Neural crest cell (in vitro differentiated cells): ENCODE measurements at regions not wholly inside any gene's neighbourhood (a gene's known extent, or its start where the extent isn't known, plus 50 kb on each side); places are given as distances from the start of the nearest gene placed in this dataset.
"Not testable (repeated sequence)": the region's sequence is repeated elsewhere in the genome, so short reads cannot be mapped to it uniquely, and the experiment has no call there.

ENCODE experiments used
- DNase-seq: peaks from one replicate; pipeline ENCODE4 v3.0.0; 2021; ENCODE audit warnings: low read depth, mixed read lengths, low spot score
- H3K27ac Mint-ChIP-seq: one replicate; pipeline ENCODE4 v1.8.0; 2021; ENCODE audit warnings: mild to moderate bottlenecking, mixed read lengths; ENCODE audit not compliant: unreplicated experiment
- H3K27me3 Mint-ChIP-seq: 2 replicates; pipeline ENCODE4 v1.8.0; 2021; ENCODE audit warnings: low read depth, mild to moderate bottlenecking, mixed read lengths
- H3K36me3 Mint-ChIP-seq: 2 replicates; pipeline ENCODE4 v1.8.0; 2021; ENCODE audit warnings: low read depth, mild to moderate bottlenecking, mixed read lengths
- H3K4me1 Mint-ChIP-seq: 2 replicates; pipeline ENCODE4 v1.8.0; 2021; ENCODE audit warnings: mixed read lengths
- H3K4me3 Mint-ChIP-seq: one replicate; pipeline ENCODE4 v1.8.0; 2021; ENCODE audit warnings: mild to moderate bottlenecking, mixed read lengths
- H3K9me3 Mint-ChIP-seq: 2 replicates; pipeline ENCODE4 v1.8.0; 2021; ENCODE audit warnings: mixed read lengths
- TF ChIP-seq, protein P1 (sequence below): fragments of 200-600 bp; sonication (generic); conservative IDR thresholded peaks from 2 replicates; pipeline ENCODE4 v1.5.0; 2021; ENCODE audit warnings: antibody characterized with exemption, mild to moderate bottlenecking

- not testable (repeated sequence) for H3K4me1 Mint-ChIP-seq, H3K36me3 Mint-ChIP-seq, H3K9me3 Mint-ChIP-seq, H3K27ac Mint-ChIP-seq, H3K27me3 Mint-ChIP-seq, DNase-seq, H3K4me3 Mint-ChIP-seq
- TF ChIP-seq, protein P1, sequence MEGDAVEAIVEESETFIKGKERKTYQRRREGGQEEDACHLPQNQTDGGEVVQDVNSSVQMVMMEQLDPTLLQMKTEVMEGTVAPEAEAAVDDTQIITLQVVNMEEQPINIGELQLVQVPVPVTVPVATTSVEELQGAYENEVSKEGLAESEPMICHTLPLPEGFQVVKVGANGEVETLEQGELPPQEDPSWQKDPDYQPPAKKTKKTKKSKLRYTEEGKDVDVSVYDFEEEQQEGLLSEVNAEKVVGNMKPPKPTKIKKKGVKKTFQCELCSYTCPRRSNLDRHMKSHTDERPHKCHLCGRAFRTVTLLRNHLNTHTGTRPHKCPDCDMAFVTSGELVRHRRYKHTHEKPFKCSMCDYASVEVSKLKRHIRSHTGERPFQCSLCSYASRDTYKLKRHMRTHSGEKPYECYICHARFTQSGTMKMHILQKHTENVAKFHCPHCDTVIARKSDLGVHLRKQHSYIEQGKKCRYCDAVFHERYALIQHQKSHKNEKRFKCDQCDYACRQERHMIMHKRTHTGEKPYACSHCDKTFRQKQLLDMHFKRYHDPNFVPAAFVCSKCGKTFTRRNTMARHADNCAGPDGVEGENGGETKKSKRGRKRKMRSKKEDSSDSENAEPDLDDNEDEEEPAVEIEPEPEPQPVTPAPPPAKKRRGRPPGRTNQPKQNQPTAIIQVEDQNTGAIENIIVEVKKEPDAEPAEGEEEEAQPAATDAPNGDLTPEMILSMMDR: peak; percentile 29
Observed at GRCh38 chr4:73671348-73671747, 51.1 kb upstream of the RASSF6 start.

GRCh38 chr4:73673286-73673685 lies 53.0 kb upstream of the RASSF6 start:
- H3K27ac Mint-ChIP-seq: no peak overlapping the region

DNA sequence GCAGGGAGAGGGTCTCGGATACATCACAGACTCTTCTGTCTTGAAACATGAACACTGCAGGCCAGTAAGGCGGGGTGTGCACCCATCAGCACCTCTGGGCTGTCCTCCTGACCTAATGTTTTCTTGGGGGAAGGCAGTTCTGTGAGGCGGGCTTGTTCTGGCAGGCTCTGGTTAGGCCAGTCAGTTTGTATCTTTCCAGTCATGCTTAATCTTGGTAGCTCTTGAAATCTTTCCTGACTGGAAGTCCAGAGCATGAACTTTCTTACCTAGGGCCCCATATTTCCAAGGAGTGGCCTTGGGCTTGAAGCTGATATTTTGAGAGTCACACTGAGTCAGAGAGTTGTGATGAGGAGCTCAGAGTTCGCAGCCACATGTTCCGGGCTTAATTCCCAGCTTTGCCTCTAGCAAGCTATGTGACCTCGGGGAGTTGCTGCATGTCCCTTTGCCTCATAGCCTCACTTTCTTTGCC lies 54.2 kb upstream of the RASSF6 start:
- H3K36me3 Mint-ChIP-seq: no peaks in the 10 kb centered on the region
- no peaks in the 10 kb centered on the region for H3K27me3 Mint-ChIP-seq
- H3K4me1 Mint-ChIP-seq: no peaks in the 10 kb centered on the region
- H3K9me3 Mint-ChIP-seq: no peaks in the 10 kb centered on the region
- TF ChIP-seq, protein P1: no peak
- H3K27ac Mint-ChIP-seq: no peak overlapping the region
- no peak for DNase-seq
- no peak overlapping the region for H3K4me3 Mint-ChIP-seq

More at GRCh38 chr4:73673286-73673685, 53.0 kb upstream of the RASSF6 start:
- TF ChIP-seq, protein P1: no peak
- Mint-ChIP-seq H3K27me3 (no peaks in the 10 kb centered on the region), H3K4me1 (no peaks in the 10 kb centered on the region), H3K4me3 (no peak overlapping the region), H3K9me3 (no peaks in the 10 kb centered on the region), H3K36me3 (no peaks in the 10 kb centered on the region)
- DNase-seq: no peak

- no peak overlapping the region for H3K27ac Mint-ChIP-seq
- no peaks in the 10 kb centered on the region for H3K36me3 Mint-ChIP-seq
- no peaks in the 10 kb centered on the region for H3K4me1 Mint-ChIP-seq
- H3K4me3 Mint-ChIP-seq: no peak overlapping the region
- H3K9me3 Mint-ChIP-seq: no peaks in the 10 kb centered on the region
- TF ChIP-seq, protein P1: no peak
- no peaks in the 10 kb centered on the region for H3K27me3 Mint-ChIP-seq
- DNase-seq: no peak
Observed at GRCh38 chr4:73675623-73676022, 55.4 kb upstream of the RASSF6 start.

DNA sequence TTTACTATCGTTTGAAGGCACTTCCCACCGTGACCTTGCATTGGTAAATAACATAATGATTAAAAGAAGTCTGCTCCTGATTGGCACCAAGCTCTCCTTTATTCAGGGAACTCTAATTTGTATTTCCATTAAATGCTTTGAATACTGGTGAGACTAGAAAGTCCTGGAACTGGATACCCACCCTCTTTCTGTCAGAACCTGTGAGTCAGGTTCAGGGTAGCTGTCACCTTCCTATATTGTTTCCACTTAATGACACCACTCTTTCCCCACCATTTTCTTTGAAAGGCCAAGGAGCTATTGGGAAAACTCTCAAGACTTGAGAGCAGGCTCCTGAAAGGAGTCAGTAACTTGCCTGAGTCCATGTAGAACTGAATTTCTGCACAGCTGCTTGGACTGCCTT lies 55.9 kb upstream of the RASSF6 start:
- H3K36me3 Mint-ChIP-seq: no peaks in the 10 kb centered on the region
- no peaks in the 10 kb centered on the region for H3K27me3 Mint-ChIP-seq
- no peak for DNase-seq
- H3K4me1 Mint-ChIP-seq: no peaks in the 10 kb centered on the region
- TF ChIP-seq, protein P1: no peak
- H3K9me3 Mint-ChIP-seq: no peaks in the 10 kb centered on the region
- H3K27ac Mint-ChIP-seq: no peak overlapping the region
- H3K4me3 Mint-ChIP-seq: no peak overlapping the region
